Adrenal gland (tissue), 5 donors: ENCODE measurements at regions not wholly inside any gene's neighbourhood (a gene's known extent, or its start where the extent isn't known, plus 50 kb on each side); places are given as distances from the start of the nearest gene placed in this dataset.

Source experiments
- CTCF ChIP-seq, 6 experiments: fragments of 450-650 bp in 4 of 6; fragments of 200-600 bp in 2 of 6; sonication (generic) in 1 of 6; IDR thresholded peaks; 1 replicate in 5 of 6; 2 replicates in 1 of 6; pipeline versions ENCODE4 v1.5.1 to v1.8.0; 2016 to 2021; ENCODE audit warnings: antibody characterized with exemption in 6 of 6, mild to moderate bottlenecking in 2 of 6, moderate library complexity in 1 of 6
- POLR2A ChIP-seq, 2 donors: fragments of 450-650 bp; IDR thresholded peaks; one replicate each; pipeline ENCODE4 v1.6.1; 2017; ENCODE audit warnings: antibody characterized with exemption in 2 of 2, mild to moderate bottlenecking in 2 of 2, moderate library complexity in 1 of 2
- donor health status: DM: no; HTN: no; CAD: no.

DNA sequence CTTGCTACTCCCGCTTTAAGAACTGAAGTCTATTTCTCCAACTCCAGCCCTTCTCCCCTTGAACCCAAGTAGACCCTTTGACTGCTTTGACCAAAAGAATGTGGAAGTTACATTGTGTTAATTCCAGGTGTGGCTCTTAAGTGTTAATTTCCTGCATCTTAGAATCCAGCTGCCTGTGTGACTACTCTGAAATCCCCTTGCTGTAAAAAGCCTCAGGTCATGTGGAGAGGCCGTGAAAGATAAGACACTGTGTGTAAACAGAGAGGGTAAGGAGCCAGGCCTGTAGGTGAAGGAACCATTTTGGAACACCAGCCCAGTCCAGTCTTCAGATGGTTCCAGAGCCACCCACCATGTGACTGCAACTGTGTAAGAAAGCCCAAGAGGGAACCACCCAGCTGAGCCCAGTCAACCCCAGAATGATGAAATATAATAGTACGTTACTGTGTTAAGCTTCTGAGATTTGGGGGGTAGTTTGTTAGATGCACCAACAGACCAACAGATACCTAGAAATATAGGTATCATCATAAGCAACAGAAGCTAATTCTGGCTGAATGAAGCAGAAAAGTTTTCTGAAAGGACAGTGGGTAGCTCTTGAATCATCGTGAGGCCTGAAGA lies 59.4 kb upstream of the CCDC112 start:
- TF ChIP-seq CTCF (IDR thresholded peaks at IDR 0.05): no peak
- TF ChIP-seq POLR2A (IDR thresholded peaks at IDR 0.05): no peak
